ENCODE measurements at regions not wholly inside any gene's neighbourhood (a gene's known extent, or its start where the extent isn't known, plus 50 kb on each side); places are given as distances from the start of the nearest gene placed in this dataset.

DNA sequence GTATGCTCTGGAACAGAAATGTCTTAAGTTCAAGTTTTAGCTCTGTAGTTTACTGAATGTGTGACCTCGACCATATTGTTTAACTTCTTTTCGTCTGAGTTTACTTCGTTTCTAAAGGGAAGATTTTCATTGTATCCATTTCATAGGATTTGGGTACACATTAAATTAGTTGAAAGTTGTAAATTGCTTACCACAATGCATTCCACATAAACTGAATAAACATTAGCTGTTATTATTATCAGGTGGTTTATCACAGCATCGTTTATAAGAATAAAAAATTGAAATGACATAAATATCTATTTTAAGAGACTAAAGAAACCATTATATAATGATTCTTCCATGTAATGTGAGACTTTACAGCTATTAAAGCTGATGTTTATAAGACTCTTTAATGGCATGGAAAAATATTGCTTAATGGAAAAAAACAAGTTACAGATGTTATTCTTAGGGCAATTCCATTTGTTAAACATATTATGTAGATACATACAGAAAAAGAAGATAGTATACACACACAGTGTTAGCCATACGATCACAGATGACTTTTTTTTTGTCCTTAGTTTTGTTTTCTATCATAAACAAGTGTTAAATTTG lies 342.3 kb upstream of the SGO1 start:
- TF ChIP-seq, protein P1, sequence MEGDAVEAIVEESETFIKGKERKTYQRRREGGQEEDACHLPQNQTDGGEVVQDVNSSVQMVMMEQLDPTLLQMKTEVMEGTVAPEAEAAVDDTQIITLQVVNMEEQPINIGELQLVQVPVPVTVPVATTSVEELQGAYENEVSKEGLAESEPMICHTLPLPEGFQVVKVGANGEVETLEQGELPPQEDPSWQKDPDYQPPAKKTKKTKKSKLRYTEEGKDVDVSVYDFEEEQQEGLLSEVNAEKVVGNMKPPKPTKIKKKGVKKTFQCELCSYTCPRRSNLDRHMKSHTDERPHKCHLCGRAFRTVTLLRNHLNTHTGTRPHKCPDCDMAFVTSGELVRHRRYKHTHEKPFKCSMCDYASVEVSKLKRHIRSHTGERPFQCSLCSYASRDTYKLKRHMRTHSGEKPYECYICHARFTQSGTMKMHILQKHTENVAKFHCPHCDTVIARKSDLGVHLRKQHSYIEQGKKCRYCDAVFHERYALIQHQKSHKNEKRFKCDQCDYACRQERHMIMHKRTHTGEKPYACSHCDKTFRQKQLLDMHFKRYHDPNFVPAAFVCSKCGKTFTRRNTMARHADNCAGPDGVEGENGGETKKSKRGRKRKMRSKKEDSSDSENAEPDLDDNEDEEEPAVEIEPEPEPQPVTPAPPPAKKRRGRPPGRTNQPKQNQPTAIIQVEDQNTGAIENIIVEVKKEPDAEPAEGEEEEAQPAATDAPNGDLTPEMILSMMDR (conservative IDR thresholded peaks at IDR 0.05; ENCODE audit: low read depth in 2 of 2), result no peak
- no peak for TF ChIP-seq POLR2AphosphoS5 (IDR thresholded peaks at IDR 0.05; ENCODE audit: low read depth)
- TF ChIP-seq CREB1 (CRISPR knock-in tag; IDR thresholded peaks at IDR 0.05; ENCODE audit: low read depth), result no peak
- no peak for TF ChIP-seq JUNB (IDR thresholded peaks at IDR 0.05; ENCODE audit: unreplicated experiment)
- TF ChIP-seq EZH2phosphoT487 (IDR thresholded peaks at IDR 0.05; ENCODE audit: unreplicated experiment), result no peak
- no peak for TF ChIP-seq EZH2 (IDR thresholded peaks at IDR 0.05; ENCODE audit: low read depth, unreplicated experiment)
- TF ChIP-seq, protein P2, sequence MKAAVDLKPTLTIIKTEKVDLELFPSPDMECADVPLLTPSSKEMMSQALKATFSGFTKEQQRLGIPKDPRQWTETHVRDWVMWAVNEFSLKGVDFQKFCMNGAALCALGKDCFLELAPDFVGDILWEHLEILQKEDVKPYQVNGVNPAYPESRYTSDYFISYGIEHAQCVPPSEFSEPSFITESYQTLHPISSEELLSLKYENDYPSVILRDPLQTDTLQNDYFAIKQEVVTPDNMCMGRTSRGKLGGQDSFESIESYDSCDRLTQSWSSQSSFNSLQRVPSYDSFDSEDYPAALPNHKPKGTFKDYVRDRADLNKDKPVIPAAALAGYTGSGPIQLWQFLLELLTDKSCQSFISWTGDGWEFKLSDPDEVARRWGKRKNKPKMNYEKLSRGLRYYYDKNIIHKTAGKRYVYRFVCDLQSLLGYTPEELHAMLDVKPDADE (IDR thresholded peaks at IDR 0.05), result no peak
- TF ChIP-seq ZNF114 (CRISPR knock-in tag; IDR thresholded peaks at IDR 0.05), result no peak
- no peak for TF ChIP-seq NANOG (IDR thresholded peaks at IDR 0.05; ENCODE audit: borderline replicate concordance)
